Transverse colon (tissue), 4 donors: ENCODE measurements at regions not wholly inside any gene's neighbourhood (a gene's known extent, or its start where the extent isn't known, plus 50 kb on each side); places are given as distances from the start of the nearest gene placed in this dataset.

ENCODE experiments used
- DNase-seq: peaks from one replicate; pipeline ENCODE4 v3.0.0-alpha.2; 2019
- H3K27ac ChIP-seq, 4 donors: fragments of 200-600 bp; sonication (generic); 2 replicates each; pipeline ENCODE4 v1.5.1; 2016 to 2018; ENCODE audit warnings: inconsistent platforms in 4 of 4
- H3K27me3 ChIP-seq: fragments of 200-600 bp; sonication (generic); 2 replicates; pipeline ENCODE4 v1.5.1; 2017; ENCODE audit warnings: inconsistent platforms
- H3K36me3 ChIP-seq, 4 donors: fragments of 200-600 bp; sonication (generic); 2 replicates each; pipeline ENCODE4 v1.5.1; 2017 to 2019; ENCODE audit warnings: inconsistent platforms in 4 of 4
- H3K4me1 ChIP-seq, 4 donors: fragments of 200-600 bp; sonication (generic); 2 replicates each; pipeline ENCODE4 v1.5.1; 2017 to 2020; ENCODE audit warnings: inconsistent platforms in 4 of 4
- H3K4me3 ChIP-seq, 4 donors: fragments of 200-600 bp; sonication (generic); 1 replicate in 1 of 4; 2 replicates in 3 of 4; pipeline versions ENCODE4 v1.5.1 to v1.6.1; 2017 to 2019; ENCODE audit warnings: inconsistent platforms in 4 of 4
- H3K9me3 ChIP-seq, 2 donors: fragments of 200-600 bp; sonication (generic); 2 replicates each; pipeline ENCODE4 v1.5.1; 2017 to 2019; ENCODE audit warnings: inconsistent platforms in 2 of 2
- CTCF ChIP-seq, 5 experiments: fragments of 200-600 bp in 3 of 5; fragments of 450-650 bp in 2 of 5; sonication (generic) in 3 of 5; IDR thresholded peaks; 1 replicate in 2 of 5; 2 replicates in 3 of 5; pipeline ENCODE4 v1.5.1; 2016 to 2017; ENCODE audit warnings: antibody characterized with exemption in 5 of 5, inconsistent platforms in 3 of 5, mild to moderate bottlenecking in 2 of 5, moderate library complexity in 1 of 5
- EP300 ChIP-seq: sonication (generic); formaldehyde crosslinking; IDR thresholded peaks from one replicate; pipeline ENCODE4 v1.6.1; 2017; ENCODE audit warnings: antibody characterized with exemption, low read depth
- POLR2A ChIP-seq: fragments of 450-650 bp; IDR thresholded peaks from one replicate; pipeline ENCODE4 v1.6.1; 2016; ENCODE audit warnings: antibody characterized with exemption, mild to moderate bottlenecking, moderate library complexity
- POLR2AphosphoS5 ChIP-seq, 3 donors: sonication (generic); formaldehyde crosslinking; IDR thresholded peaks; one replicate each; pipeline ENCODE4 v1.6.1; 2016; ENCODE audit warnings: antibody characterized with exemption in 3 of 3
- WGBS, 2 donors: methylation state at CpG; one replicate each; pipeline ENCODE4 v1.1.5; 2018; ENCODE audit warnings: low coverage in 1 of 2; 5-methylcytosine and 5-hydroxymethylcytosine counted together
- in situ Hi-C, 4 donors: fragments of 200-750 bp; cut with MboI; loops; one replicate each; pipeline versions ENCODE4 v1.15.0 to v1.15.1; 2017; ENCODE audit warnings: low sequenced_read_pairs in 3 of 4, low pct_ligation_motif_present in 1 of 4, low pct_unique_long_range_greater_than_20kb in 1 of 4
- intact Hi-C: fragments of 100-400 bp; cut with DNase I; formaldehyde crosslinking; loops from one replicate; pipeline ENCODE4 v1.15.1; 2023; ENCODE audit warnings: low total_unique reads

GRCh38 chr18:1253827-1254226, 349.2 kb downstream of the ADCYAP1 start:
- intact Hi-C loops, result no loop called here
- Histone ChIP-seq H3K4me1 (no peaks in the 10 kb centered on the region), H3K27me3 (no peaks in the 10 kb centered on the region), H3K4me3 (no peak overlapping the region), H3K36me3 (no peaks in the 10 kb centered on the region), H3K27ac (no peak overlapping the region), H3K9me3 (no peaks in the 10 kb centered on the region)
- WGBS, 2 donors, result 41 to 50% methylated on average over 3 of the region's 3 CpGs
- TF ChIP-seq POLR2A (no peak), POLR2AphosphoS5 (IDR thresholded peaks at IDR 0.05) (no peak), EP300 (no peak), CTCF (IDR thresholded peaks at IDR 0.05) (no peak)
- no peak for DNase-seq
- in situ Hi-C loops, result no loop called here

GRCh38 chr18:1261054-1261453, 356.4 kb downstream of the ADCYAP1 start:
- Histone ChIP-seq H3K27me3 (no peaks in the 10 kb centered on the region), H3K4me3 (no peak overlapping the region), H3K9me3 (peaks cover 5 to 14% of the 10 kb centered on the region in 2 donors), H3K4me1 (no peaks in the 10 kb centered on the region), H3K36me3 (no peaks in the 10 kb centered on the region), H3K27ac (no peak overlapping the region)
- 77 to 86% methylated on average over 3 of the region's 3 CpGs for WGBS, 2 donors
- in situ Hi-C loops, result no loop called here
- intact Hi-C loops, result no loop called here
- no peak for TF ChIP-seq POLR2A
- DNase-seq, result no peak

GRCh38 chr18:1267021-1267420, 362.4 kb downstream of the ADCYAP1 start:
- in situ Hi-C loops (no loop called here), intact Hi-C loops (no loop called here)
- H3K4me1 ChIP-seq, result no peaks in the 10 kb centered on the region
- H3K27me3 ChIP-seq, result no peaks in the 10 kb centered on the region
- H3K27ac ChIP-seq, result no peak overlapping the region
- H3K4me3 ChIP-seq, result no peak overlapping the region
- DNase-seq, result no peak
- 49 to 63% methylated on average over 2 of the region's 2 CpGs for WGBS, 2 donors
- no peak for TF ChIP-seq EP300
- TF ChIP-seq POLR2AphosphoS5 (IDR thresholded peaks at IDR 0.05), result no peak
- TF ChIP-seq CTCF (IDR thresholded peaks at IDR 0.05), result no peak
- TF ChIP-seq POLR2A, result no peak
- H3K36me3 ChIP-seq, result no peaks in the 10 kb centered on the region
- H3K9me3 ChIP-seq, result peaks cover 0 to 5% of the 10 kb centered on the region in 2 donors

- intact Hi-C loops, result no loop called here
- H3K4me1 ChIP-seq, result no peaks in the 10 kb centered on the region
- H3K4me3 ChIP-seq, result no peak overlapping the region
- H3K9me3 ChIP-seq, result no peaks in the 10 kb centered on the region
- TF ChIP-seq POLR2AphosphoS5 (IDR thresholded peaks at IDR 0.05) (no peak), CTCF (IDR thresholded peaks at IDR 0.05) (no peak), POLR2A (no peak), EP300 (no peak)
- no peak overlapping the region for H3K27ac ChIP-seq
- 71 to 77% methylated on average over 1 to 2 of the region's 2 CpGs for WGBS, 2 donors
- no peak for DNase-seq
- no peaks in the 10 kb centered on the region for H3K27me3 ChIP-seq
- H3K36me3 ChIP-seq, result no peaks in the 10 kb centered on the region
- in situ Hi-C loops, result no loop called here
Measured at GRCh38 chr18:1270081-1270480, 365.4 kb downstream of the ADCYAP1 start.

DNA sequence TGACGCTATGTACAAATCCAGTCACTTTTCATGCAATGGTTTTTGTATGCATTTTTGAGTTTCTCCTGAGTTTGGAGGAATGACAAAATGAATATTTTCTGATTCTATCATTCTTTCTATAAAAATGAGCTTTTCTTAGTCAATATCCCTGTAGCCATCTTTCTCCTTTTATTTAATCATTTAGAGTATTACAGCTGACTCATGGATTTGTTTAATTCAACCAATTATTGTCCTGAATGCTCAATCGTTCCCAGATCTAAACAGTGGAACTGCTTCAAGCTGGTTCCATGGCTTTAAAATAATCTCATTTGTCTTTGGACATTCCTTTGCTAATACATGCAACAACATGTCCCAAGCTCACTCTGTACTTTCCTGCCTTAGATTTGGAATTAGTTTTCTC, 368.8 kb downstream of the ADCYAP1 start:
- Histone ChIP-seq H3K27me3 (no peaks in the 10 kb centered on the region), H3K9me3 (no peaks in the 10 kb centered on the region), H3K4me3 (no peak overlapping the region), H3K27ac (no peak overlapping the region), H3K4me1 (no peaks in the 10 kb centered on the region), H3K36me3 (no peaks in the 10 kb centered on the region)
- intact Hi-C loops (no loop called here), in situ Hi-C loops (no loop called here)
- no peak for DNase-seq
- WGBS, 2 donors, result 75 to 76% methylated on average over 2 of the region's 2 CpGs
- TF ChIP-seq POLR2AphosphoS5 (IDR thresholded peaks at IDR 0.05) (no peak), POLR2A (no peak), CTCF (IDR thresholded peaks at IDR 0.05) (no peak), EP300 (no peak)
